ENCODE measurements at regions not wholly inside any gene's neighbourhood (a gene's known extent, or its start where the extent isn't known, plus 50 kb on each side); places are given as distances from the start of the nearest gene placed in this dataset.

DNA sequence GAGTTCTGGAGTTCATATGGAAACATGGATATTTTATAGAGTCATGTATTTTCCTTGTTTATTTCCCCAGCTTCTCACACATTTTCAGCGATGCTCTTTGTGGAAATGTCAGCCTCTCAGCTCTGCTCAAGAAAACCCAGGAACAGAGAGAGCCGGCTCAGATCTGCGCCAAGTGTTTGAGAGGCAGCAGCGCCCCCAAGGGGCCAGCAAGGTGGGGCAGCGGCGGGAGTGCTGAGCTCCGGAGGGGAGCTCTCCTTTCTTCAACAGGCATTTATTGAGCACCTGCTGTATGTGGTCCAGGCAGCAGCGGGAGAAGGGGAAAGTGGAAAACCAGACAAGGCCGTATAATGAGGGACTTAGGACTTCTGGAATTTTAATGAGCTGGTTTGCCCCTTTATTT is 421.1 kb upstream of the C16orf82 start:
- no peak for TF ChIP-seq CTCF (IDR thresholded peaks at IDR 0.05; ENCODE audit: low read depth, low read length)
- Histone ChIP-seq H3K27me3 (ENCODE audit: control insufficient read depth, insufficient read depth, low read length) (no peaks in the 10 kb centered on the region), H3K9me3 (ENCODE audit: control insufficient read depth, insufficient read depth, low read length) (peaks cover 21% of the 10 kb centered on the region), H3K27ac (ENCODE audit: low read depth, low read length) (no peak overlapping the region), H3K4me3 (ENCODE audit: low read depth, low read length) (no peak overlapping the region)
- DNase-seq (ENCODE audit: low read depth, low spot score) = no peak
- ChIA-PET CTCF (no interaction called here), POLR2A (no interaction called here)

- Histone ChIP-seq H3K27me3 (ENCODE audit: control insufficient read depth, insufficient read depth, low read length) (no peaks in the 10 kb centered on the region), H3K27ac (ENCODE audit: low read depth, low read length) (no peak overlapping the region), H3K4me3 (ENCODE audit: low read depth, low read length) (no peak overlapping the region), H3K9me3 (ENCODE audit: control insufficient read depth, insufficient read depth, low read length) (peaks cover 13% of the 10 kb centered on the region)
- ChIA-PET POLR2A (no interaction called here), CTCF (no interaction called here)
- no peak for TF ChIP-seq CTCF (IDR thresholded peaks at IDR 0.05; ENCODE audit: low read depth, low read length)
- DNase-seq (ENCODE audit: low read depth, low spot score) = no peak
Observed at GRCh38 chr16:26647870-26648269, 418.9 kb upstream of the C16orf82 start.

DNA sequence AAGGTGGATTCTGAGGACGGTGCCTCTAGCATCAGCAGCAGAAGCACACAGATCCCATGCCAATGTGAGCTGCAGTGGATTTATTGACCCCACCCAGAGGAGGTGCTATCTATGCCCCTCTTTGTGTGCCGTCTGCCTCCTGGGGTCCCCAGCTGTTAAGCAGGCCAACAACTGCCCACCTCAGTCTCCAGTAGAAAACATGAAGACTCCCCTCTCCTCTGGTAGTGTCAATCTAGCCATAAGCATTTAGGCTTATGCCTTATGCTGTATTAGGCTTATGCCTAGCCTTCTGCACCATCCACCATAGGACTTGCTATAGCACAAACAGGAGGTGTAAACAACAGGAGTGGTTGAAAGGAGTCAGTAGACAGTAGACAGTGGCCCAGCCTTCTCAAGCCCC is 417.9 kb upstream of the C16orf82 start:
- POLR2A ChIA-PET = no interaction called here
- H3K9me3 ChIP-seq (ENCODE audit: control insufficient read depth, insufficient read depth, low read length) = peaks cover 13% of the 10 kb centered on the region
- CTCF ChIA-PET = no interaction called here
- H3K27ac ChIP-seq (ENCODE audit: low read depth, low read length) = no peak overlapping the region
- TF ChIP-seq CTCF (IDR thresholded peaks at IDR 0.05; ENCODE audit: low read depth, low read length) = no peak
- no peak overlapping the region for H3K4me3 ChIP-seq (ENCODE audit: low read depth, low read length)
- no peak for DNase-seq (ENCODE audit: low read depth, low spot score)
- no peaks in the 10 kb centered on the region for H3K27me3 ChIP-seq (ENCODE audit: control insufficient read depth, insufficient read depth, low read length)

DNA sequence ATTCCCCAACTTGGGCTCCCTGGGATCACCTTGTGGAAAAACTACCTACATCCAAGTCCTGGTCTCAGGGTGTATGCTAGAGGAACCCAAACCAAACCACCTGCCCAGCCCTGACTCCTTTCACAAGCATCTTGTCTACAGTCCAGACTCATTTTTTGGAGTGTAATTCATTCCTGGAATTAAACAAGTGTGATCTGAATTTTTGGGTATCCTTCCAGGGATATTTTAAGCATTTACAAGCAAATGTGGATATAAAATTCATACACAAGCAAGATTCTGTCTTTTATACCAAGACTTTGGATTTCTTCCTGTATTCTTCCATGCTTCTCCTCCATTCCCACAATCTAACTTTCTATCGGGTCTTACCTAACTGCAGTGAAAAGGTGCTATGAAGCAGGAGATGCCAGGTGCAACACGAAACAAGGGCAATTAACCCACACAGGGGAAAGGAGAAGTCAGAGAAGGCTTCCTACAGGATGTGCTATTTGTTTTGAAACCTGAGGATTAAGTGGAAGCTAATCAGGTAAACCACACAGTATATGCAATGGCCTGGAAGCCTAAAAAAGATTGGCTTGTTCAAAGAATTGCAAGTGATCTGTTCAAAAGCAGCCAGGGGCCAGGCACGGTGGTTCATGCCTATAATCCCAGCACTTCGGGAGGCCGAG is 417.2 kb upstream of the C16orf82 start:
- no peak for DNase-seq (ENCODE audit: low read depth, low spot score)
- ChIA-PET CTCF (no interaction called here), POLR2A (interaction anchor here (0.7 kb wide), 1 partner anchor 49 kb away, joined by 6 read pairs; no protein-coding TSS in a partner anchor)
- Histone ChIP-seq H3K9me3 (ENCODE audit: control insufficient read depth, insufficient read depth, low read length) (peaks cover 13% of the 10 kb centered on the region), H3K27me3 (ENCODE audit: control insufficient read depth, insufficient read depth, low read length) (no peaks in the 10 kb centered on the region), H3K4me3 (ENCODE audit: low read depth, low read length) (no peak overlapping the region), H3K27ac (ENCODE audit: low read depth, low read length) (no peak overlapping the region)
- no peak for TF ChIP-seq CTCF (IDR thresholded peaks at IDR 0.05; ENCODE audit: low read depth, low read length)

DNA sequence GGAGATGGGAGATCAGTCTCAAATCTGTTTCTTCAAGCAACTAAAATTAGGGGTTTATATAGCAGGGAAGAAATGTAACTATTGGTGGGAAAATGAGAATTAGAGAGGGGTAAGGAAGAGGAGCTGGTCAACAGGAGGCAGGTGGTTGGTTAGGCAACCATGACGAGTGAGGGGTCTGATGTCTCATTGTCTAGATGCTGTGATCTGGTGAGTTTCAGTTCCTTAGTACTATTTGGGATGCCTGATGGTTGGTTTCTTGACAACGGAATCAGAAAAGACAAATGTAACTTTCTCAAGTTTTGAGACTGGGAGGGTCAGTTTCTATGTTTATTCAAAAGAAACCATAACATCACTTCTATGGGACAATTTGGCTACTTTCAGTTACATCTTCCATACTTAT is 415.3 kb upstream of the C16orf82 start:
- ChIA-PET CTCF (no interaction called here), POLR2A (no interaction called here)
- TF ChIP-seq CTCF (IDR thresholded peaks at IDR 0.05; ENCODE audit: low read depth, low read length) = no peak
- DNase-seq (ENCODE audit: low read depth, low spot score) = no peak
- H3K4me3 ChIP-seq (ENCODE audit: low read depth, low read length) = no peak overlapping the region
- no peaks in the 10 kb centered on the region for H3K9me3 ChIP-seq (ENCODE audit: control insufficient read depth, insufficient read depth, low read length)
- no peaks in the 10 kb centered on the region for H3K27me3 ChIP-seq (ENCODE audit: control insufficient read depth, insufficient read depth, low read length)
- H3K27ac ChIP-seq (ENCODE audit: low read depth, low read length) = no peak overlapping the region
